HCT116 (cell line): ENCODE measurements at regions not wholly inside any gene's neighbourhood (a gene's known extent, or its start where the extent isn't known, plus 50 kb on each side); places are given as distances from the start of the nearest gene placed in this dataset.

Experiments
- ATAC-seq: fragments of 200-7000 bp; cut with Tn5 transposase; 2 replicates; pipeline ENCODE4 v1.9.1; 2020; ENCODE audit warnings: mild to moderate bottlenecking, moderate library complexity
- BruUV-seq: library from RNA; stranded (reverse); fragments of 400-500 nt; replicated peaks from 2 replicates; lab custom pipeline; 2021; lab: Mats Ljungman, UMichigan
- CTCF ChIA-PET: fragments of 300-600 bp; sonication (Branson Sonifier 250); formaldehyde crosslinking; loops from one replicate; lab custom pipeline; 2021; ENCODE audit warnings: antibody characterized with exemption; lab: Charles Lee
- POLR2A ChIA-PET: fragments of 300-600, 350-600 bp; sonication (Branson Sonifier 250); formaldehyde crosslinking; loops from one replicate; lab custom pipeline; 2021; ENCODE audit warnings: antibody characterized with exemption; lab: Charles Lee
- RAD21 ChIA-PET, 2 experiments: fragments of 300-600 bp; sonication (Branson Sonifier 250); formaldehyde crosslinking; loops; one replicate each; lab custom pipeline; 2023; ENCODE audit warnings: low total read pairs in 2 of 2; ENCODE audit not compliant: uncharacterized antibody in 2 of 2, unreplicated experiment in 2 of 2, low non-redundant PET in 1 of 2; lab: Charles Lee
- DNase-seq: peaks from one replicate; pipeline ENCODE4 v3.0.0-alpha.2; 2010; ENCODE audit warnings: low read depth, low spot score
- H2AFZ ChIP-seq: fragments of 200-600 bp; shearing (Covaris generic), sonication (generic); 2 replicates; pipeline ENCODE4 v1.6.1; 2017; ENCODE audit warnings: low read depth, mixed run types, mixed read lengths, antibody characterized with exemption, low read length; ENCODE audit not compliant: poor library complexity, severe bottlenecking
- H3K27ac ChIP-seq: 2 replicates; pipeline ENCODE4 v1.5.1; 2012; ENCODE audit warnings: low read depth, low read length
- H3K27me3 ChIP-seq: fragments of 200-600 bp; sonication (generic); 2 replicates; pipeline ENCODE4 v1.6.1; 2016; ENCODE audit warnings: mixed run types, low read length, mixed read lengths; ENCODE audit not compliant: insufficient read depth
- H3K36me3 ChIP-seq, 2 experiments: fragments of 200-500 bp in 1 of 2; fragments of 200-600 bp in 1 of 2; sonication (Bioruptor generic) in 1 of 2; sonication (generic) in 1 of 2; 2 replicates each; pipeline versions ENCODE4 v1.5.1 to v1.6.1; 2014 to 2016; ENCODE audit warnings: low read length in 2 of 2, inconsistent platforms in 1 of 2, mixed read lengths in 1 of 2, mixed run types in 1 of 2; ENCODE audit not compliant: insufficient read depth in 2 of 2, control insufficient read depth in 1 of 2
- H3K4me1 ChIP-seq, 2 experiments: fragments of 200-600 bp in 1 of 2; sonication (generic) in 1 of 2; 2 replicates each; pipeline versions ENCODE4 v1.5.1 to v1.6.1; 2012 to 2017; ENCODE audit warnings: low read length in 2 of 2, inconsistent platforms in 1 of 2, mild to moderate bottlenecking in 1 of 2, mixed read lengths in 1 of 2, mixed run types in 1 of 2, moderate library complexity in 1 of 2; ENCODE audit not compliant: insufficient read depth in 2 of 2, control insufficient read depth in 1 of 2
- H3K4me2 ChIP-seq: fragments of 200-600 bp; sonication (generic); 2 replicates; pipeline ENCODE4 v1.6.1; 2017; ENCODE audit warnings: mixed run types, low read length, mixed read lengths
- H3K4me3 ChIP-seq, 2 experiments: fragments of 200-600 bp in 1 of 2; sonication (generic) in 1 of 2; replicated peaks in 1 of 2; 2 replicates each; pipeline ENCODE4 v1.5.1; 2011 to 2016; ENCODE audit warnings: low read length in 2 of 2, control low read depth in 1 of 2, low read depth in 1 of 2, mild to moderate bottlenecking in 1 of 2, mixed read lengths in 1 of 2, mixed run types in 1 of 2
- H3K79me2 ChIP-seq: fragments of 200-600 bp; sonication (generic); 2 replicates; pipeline ENCODE4 v1.6.1; 2017; ENCODE audit warnings: mild to moderate bottlenecking, mixed run types, low read length, moderate library complexity, mixed read lengths; ENCODE audit not compliant: insufficient read depth
- H3K9ac ChIP-seq: fragments of 200-600 bp; sonication (generic); 2 replicates; pipeline ENCODE4 v1.6.1; 2016; ENCODE audit warnings: low read length, mixed read lengths
- H3K9me2 ChIP-seq: fragments of 200-600 bp; sonication (generic), shearing (Covaris generic); 2 replicates; pipeline ENCODE4 v1.6.1; 2017; ENCODE audit warnings: mixed run types, mild to moderate bottlenecking, moderate library complexity; ENCODE audit not compliant: insufficient read depth
- H3K9me3 ChIP-seq, 2 experiments: fragments of 200-500 bp in 1 of 2; fragments of 200-600 bp in 1 of 2; sonication (Bioruptor generic) in 1 of 2; sonication (generic) in 1 of 2; 2 replicates each; pipeline ENCODE4 v1.6.1; 2014 to 2017; ENCODE audit warnings: low read length in 2 of 2, mixed read lengths in 2 of 2, inconsistent platforms in 1 of 2, low read depth in 1 of 2, mild to moderate bottlenecking in 1 of 2, mixed run types in 1 of 2, moderate library complexity in 1 of 2; ENCODE audit not compliant: control insufficient read depth in 1 of 2, insufficient read depth in 1 of 2
- H4K20me1 ChIP-seq: fragments of 200-600 bp; sonication (generic), shearing (Covaris generic); 2 replicates; pipeline ENCODE4 v1.6.1; 2017; ENCODE audit warnings: mixed run types, mild to moderate bottlenecking, moderate library complexity; ENCODE audit not compliant: insufficient read depth
- ATF3 ChIP-seq: IDR thresholded peaks from 2 replicates; pipeline ENCODE4 v1.6.1; 2012
- CBX3 ChIP-seq: IDR thresholded peaks from 2 replicates; pipeline ENCODE4 v1.6.1; 2012; ENCODE audit warnings: low read depth
- EZH2phosphoT487 ChIP-seq: fragments of 200-600 bp; IDR thresholded peaks from 2 replicates; pipeline ENCODE4 v1.6.1; 2018; ENCODE audit warnings: antibody characterized with exemption, borderline replicate concordance
- FOSL1 ChIP-seq: IDR thresholded peaks from 2 replicates; pipeline ENCODE4 v1.6.1; 2012; ENCODE audit warnings: low read depth
- JUND ChIP-seq: IDR thresholded peaks from 2 replicates; pipeline ENCODE4 v1.6.1; 2012
- MAX ChIP-seq: IDR thresholded peaks from 2 replicates; pipeline ENCODE4 v1.6.1; 2012
- POLR2AphosphoS5 ChIP-seq: IDR thresholded peaks from 2 replicates; pipeline ENCODE4 v1.6.1; 2011; ENCODE audit warnings: mild to moderate bottlenecking, low read depth, low read length, moderate library complexity
- RAD21 ChIP-seq: IDR thresholded peaks from 2 replicates; pipeline ENCODE4 v1.6.1; 2012; ENCODE audit warnings: low read depth, mild to moderate bottlenecking
- SP1 ChIP-seq: IDR thresholded peaks from 2 replicates; pipeline ENCODE4 v1.6.1; 2012; ENCODE audit warnings: low read depth
- SRF ChIP-seq: IDR thresholded peaks from 2 replicates; pipeline ENCODE4 v1.6.1; 2012; ENCODE audit warnings: low read depth
- YY1 ChIP-seq: IDR thresholded peaks from 2 replicates; pipeline ENCODE4 v1.6.1; 2011; ENCODE audit warnings: low read length, low read depth, moderate library complexity, mild to moderate bottlenecking; ENCODE audit not compliant: insufficient replicate concordance; ENCODE audit errors: extremely low read depth
- ZFX ChIP-seq: fragments of 450-650 bp; IDR thresholded peaks from 2 replicates; pipeline ENCODE4 v1.6.1; 2017
- intact Hi-C: fragments of 100-400 bp; cut with micrococcal nuclease; formaldehyde crosslinking; loops from 2 replicates; pipeline ENCODE4 v1.10.0; 2022
- TF ChIP-seq, protein P1 (sequence below): IDR thresholded peaks from 2 replicates; pipeline ENCODE4 v1.6.1; 2011; ENCODE audit warnings: mild to moderate bottlenecking, low read length, moderate library complexity; ENCODE audit not compliant: insufficient replicate concordance; ENCODE audit errors: extremely low read depth
- TF ChIP-seq, protein P2 (sequence below): IDR thresholded peaks from 2 replicates; pipeline ENCODE4 v1.6.1; 2012; ENCODE audit warnings: low read depth

DNA sequence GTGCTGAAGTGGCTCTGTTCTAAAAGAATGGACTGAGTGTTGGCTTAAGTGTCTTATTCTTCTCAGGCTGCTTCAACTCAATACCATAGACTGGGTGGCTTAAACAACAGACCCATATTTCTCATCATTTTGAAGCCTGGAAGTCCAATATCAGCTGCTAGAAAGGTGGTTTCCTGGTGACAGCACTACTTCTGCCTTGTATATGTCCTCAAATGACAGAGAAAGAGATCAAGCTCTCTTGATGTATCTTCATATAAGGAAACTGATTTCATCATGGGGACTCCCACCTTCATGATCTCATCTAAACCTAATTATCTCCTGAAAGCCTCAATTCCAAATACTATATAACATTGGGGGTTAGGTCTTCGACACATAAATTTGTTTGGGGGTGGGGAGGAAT is 449.7 kb upstream of the DSEL start:
- Histone ChIP-seq H3K4me3 (no peak overlapping the region), H3K36me3 (no peaks in the 10 kb centered on the region), H3K79me2 (no peaks in the 10 kb centered on the region), H3K27me3 (no peaks in the 10 kb centered on the region), H2AFZ (no peak overlapping the region), H3K27ac (no peak overlapping the region), H3K4me2 (no peak overlapping the region), H3K9me2 (no peaks in the 10 kb centered on the region), H3K9ac (no peak overlapping the region), H3K4me1 (no peaks in the 10 kb centered on the region), H4K20me1 (no peaks in the 10 kb centered on the region), H3K9me3 (peaks cover 8 to 17% of the 10 kb centered on the region in 2 experiments; a peak in 3 of 4 replicates)
- intact Hi-C loops, result no loop called here
- POLR2A ChIA-PET, result no interaction called here
- no TSS peak for BruUV-seq
- no peak for DNase-seq
- TF ChIP-seq ATF3 (no peak), EZH2phosphoT487 (no peak), SP1 (no peak), SRF (no peak), JUND (no peak), MAX (no peak), CBX3 (no peak), FOSL1 (no peak), YY1 (no peak)
- no peak for ATAC-seq
- CTCF ChIA-PET, result no interaction called here
- RAD21 ChIA-PET, result no interaction called here

DNA sequence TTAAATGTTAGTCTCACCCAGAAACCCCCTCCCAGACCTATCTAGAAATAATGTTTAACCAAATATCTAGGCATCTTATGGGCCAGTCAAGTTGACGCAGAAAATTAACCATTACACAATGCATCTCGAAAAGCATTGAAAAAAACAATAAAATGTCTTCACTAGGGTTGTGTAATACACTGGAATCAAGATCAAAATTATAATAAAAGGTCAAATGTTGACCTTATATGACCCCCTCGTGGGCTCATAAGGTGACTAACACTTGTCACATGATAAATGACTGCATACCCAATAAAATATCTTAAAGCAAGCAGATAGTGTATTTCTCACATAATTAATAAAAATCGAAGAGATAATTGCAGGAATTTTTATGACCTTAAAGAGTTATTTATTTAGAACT is 447.9 kb upstream of the DSEL start:
- ChIA-PET RAD21 (no interaction called here), POLR2A (no interaction called here), CTCF (no interaction called here)
- H3K4me3 ChIP-seq, result no peak overlapping the region
- DNase-seq, result no peak
- H4K20me1 ChIP-seq, result no peaks in the 10 kb centered on the region
- intact Hi-C loops, result no loop called here
- peaks cover 14 to 21% of the 10 kb centered on the region in 2 experiments; a peak in 3 of 4 replicates for H3K9me3 ChIP-seq
- no peak for ATAC-seq
- H3K79me2 ChIP-seq, result no peaks in the 10 kb centered on the region
- H3K27ac ChIP-seq, result no peak overlapping the region
- H3K4me2 ChIP-seq, result no peak overlapping the region
- H3K36me3 ChIP-seq, result no peaks in the 10 kb centered on the region
- no peak overlapping the region for H2AFZ ChIP-seq
- H3K9ac ChIP-seq, result no peak overlapping the region
- no TSS peak for BruUV-seq
- H3K9me2 ChIP-seq, result no peaks in the 10 kb centered on the region
- H3K27me3 ChIP-seq, result no peaks in the 10 kb centered on the region
- H3K4me1 ChIP-seq, result no peaks in the 10 kb centered on the region
- TF ChIP-seq, protein P1, sequence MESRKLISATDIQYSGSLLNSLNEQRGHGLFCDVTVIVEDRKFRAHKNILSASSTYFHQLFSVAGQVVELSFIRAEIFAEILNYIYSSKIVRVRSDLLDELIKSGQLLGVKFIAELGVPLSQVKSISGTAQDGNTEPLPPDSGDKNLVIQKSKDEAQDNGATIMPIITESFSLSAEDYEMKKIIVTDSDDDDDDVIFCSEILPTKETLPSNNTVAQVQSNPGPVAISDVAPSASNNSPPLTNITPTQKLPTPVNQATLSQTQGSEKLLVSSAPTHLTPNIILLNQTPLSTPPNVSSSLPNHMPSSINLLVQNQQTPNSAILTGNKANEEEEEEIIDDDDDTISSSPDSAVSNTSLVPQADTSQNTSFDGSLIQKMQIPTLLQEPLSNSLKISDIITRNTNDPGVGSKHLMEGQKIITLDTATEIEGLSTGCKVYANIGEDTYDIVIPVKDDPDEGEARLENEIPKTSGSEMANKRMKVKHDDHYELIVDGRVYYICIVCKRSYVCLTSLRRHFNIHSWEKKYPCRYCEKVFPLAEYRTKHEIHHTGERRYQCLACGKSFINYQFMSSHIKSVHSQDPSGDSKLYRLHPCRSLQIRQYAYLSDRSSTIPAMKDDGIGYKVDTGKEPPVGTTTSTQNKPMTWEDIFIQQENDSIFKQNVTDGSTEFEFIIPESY, result no peak
- TF ChIP-seq MAX (no peak), POLR2AphosphoS5 (no peak), YY1 (no peak), FOSL1 (no peak), RAD21 (no peak), ZFX (no peak), CBX3 (no peak), ATF3 (no peak), SP1 (no peak)
- TF ChIP-seq, protein P2, sequence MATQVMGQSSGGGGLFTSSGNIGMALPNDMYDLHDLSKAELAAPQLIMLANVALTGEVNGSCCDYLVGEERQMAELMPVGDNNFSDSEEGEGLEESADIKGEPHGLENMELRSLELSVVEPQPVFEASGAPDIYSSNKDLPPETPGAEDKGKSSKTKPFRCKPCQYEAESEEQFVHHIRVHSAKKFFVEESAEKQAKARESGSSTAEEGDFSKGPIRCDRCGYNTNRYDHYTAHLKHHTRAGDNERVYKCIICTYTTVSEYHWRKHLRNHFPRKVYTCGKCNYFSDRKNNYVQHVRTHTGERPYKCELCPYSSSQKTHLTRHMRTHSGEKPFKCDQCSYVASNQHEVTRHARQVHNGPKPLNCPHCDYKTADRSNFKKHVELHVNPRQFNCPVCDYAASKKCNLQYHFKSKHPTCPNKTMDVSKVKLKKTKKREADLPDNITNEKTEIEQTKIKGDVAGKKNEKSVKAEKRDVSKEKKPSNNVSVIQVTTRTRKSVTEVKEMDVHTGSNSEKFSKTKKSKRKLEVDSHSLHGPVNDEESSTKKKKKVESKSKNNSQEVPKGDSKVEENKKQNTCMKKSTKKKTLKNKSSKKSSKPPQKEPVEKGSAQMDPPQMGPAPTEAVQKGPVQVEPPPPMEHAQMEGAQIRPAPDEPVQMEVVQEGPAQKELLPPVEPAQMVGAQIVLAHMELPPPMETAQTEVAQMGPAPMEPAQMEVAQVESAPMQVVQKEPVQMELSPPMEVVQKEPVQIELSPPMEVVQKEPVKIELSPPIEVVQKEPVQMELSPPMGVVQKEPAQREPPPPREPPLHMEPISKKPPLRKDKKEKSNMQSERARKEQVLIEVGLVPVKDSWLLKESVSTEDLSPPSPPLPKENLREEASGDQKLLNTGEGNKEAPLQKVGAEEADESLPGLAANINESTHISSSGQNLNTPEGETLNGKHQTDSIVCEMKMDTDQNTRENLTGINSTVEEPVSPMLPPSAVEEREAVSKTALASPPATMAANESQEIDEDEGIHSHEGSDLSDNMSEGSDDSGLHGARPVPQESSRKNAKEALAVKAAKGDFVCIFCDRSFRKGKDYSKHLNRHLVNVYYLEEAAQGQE, result no peak
